Activated CD8-positive, alpha-beta T cell treated with anti-CD3 and anti-CD28 coated beads for 36 hours (primary cell): ENCODE measurements at regions not wholly inside any gene's neighbourhood (a gene's known extent, or its start where the extent isn't known, plus 50 kb on each side); places are given as distances from the start of the nearest gene placed in this dataset.

Experiments
- ATAC-seq: fragments of 200-7000 bp; cut with Tn5 transposase; one replicate; pipeline ENCODE4 v1.10.0; 2021; ENCODE audit warnings: mild to moderate bottlenecking, moderate library complexity
- CTCF ChIA-PET: fragments of 350-600 bp; sonication (Branson Sonifier 250); formaldehyde crosslinking; loops from one replicate; lab custom pipeline; 2021; ENCODE audit warnings: antibody characterized with exemption; lab: Charles Lee
- POLR2A ChIA-PET: fragments of 350-600 bp; sonication (Branson Sonifier 250); formaldehyde crosslinking; loops from one replicate; lab custom pipeline; 2021; ENCODE audit warnings: antibody characterized with exemption; lab: Charles Lee
- DNase-seq: peaks from one replicate; pipeline ENCODE4 v3.0.0-alpha.2; 2020
- H3K27ac Mint-ChIP-seq: one replicate; pipeline ENCODE4 v1.8.0; 2021; ENCODE audit warnings: mild to moderate bottlenecking, mixed read lengths
- H3K27me3 Mint-ChIP-seq: one replicate; pipeline ENCODE4 v1.8.0; 2021; ENCODE audit warnings: mixed read lengths
- H3K36me3 Mint-ChIP-seq: one replicate; pipeline ENCODE4 v1.8.0; 2021; ENCODE audit warnings: low read depth, mixed read lengths
- H3K4me1 Mint-ChIP-seq: one replicate; pipeline ENCODE4 v1.8.0; 2021; ENCODE audit warnings: low read depth, mixed read lengths
- H3K4me3 Mint-ChIP-seq: one replicate; pipeline ENCODE4 v1.8.0; 2021; ENCODE audit warnings: mild to moderate bottlenecking, moderate library complexity, mixed read lengths
- H3K9me3 Mint-ChIP-seq: one replicate; pipeline ENCODE4 v1.8.0; 2021; ENCODE audit warnings: mixed read lengths
- intact Hi-C: fragments of 100-400 bp; cut with micrococcal nuclease; formaldehyde crosslinking; loops from one replicate; pipeline ENCODE4 v1.10.0; 2022
- TF ChIP-seq, protein P1 (sequence below): fragments of 200-600 bp; IDR thresholded peaks from one replicate; pipeline ENCODE4 v1.8.0; 2022; ENCODE audit warnings: antibody characterized with exemption, mild to moderate bottlenecking

DNA sequence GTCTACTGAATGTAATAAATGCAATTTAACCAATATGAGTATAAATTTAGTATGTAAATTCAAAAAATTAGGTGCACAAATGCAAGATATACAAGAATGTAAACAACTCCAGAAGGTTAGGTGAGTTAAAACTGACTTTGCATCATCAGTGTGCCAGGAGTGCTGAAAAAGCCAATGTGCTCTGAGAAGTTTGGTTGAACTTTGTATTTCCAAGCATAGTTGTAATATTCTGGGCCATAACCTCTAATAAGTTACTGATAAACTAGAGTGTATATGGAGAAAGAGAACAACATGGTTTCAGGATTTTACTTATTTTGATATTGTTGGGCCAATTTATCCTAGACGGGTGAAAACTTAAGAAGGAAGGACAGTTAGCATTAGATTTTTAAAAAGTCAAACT is 876.9 kb upstream of the GHITM start:
- ATAC-seq, result no peak
- intact Hi-C loops, result no loop called here
- ChIA-PET POLR2A (no interaction called here), CTCF (no interaction called here)
- Mint-ChIP-seq H3K4me3 (no peak overlapping the region), H3K27me3 (no peaks in the 10 kb centered on the region), H3K27ac (no peak overlapping the region), H3K4me1 (no peaks in the 10 kb centered on the region), H3K9me3 (peaks cover 9% of the 10 kb centered on the region), H3K36me3 (no peaks in the 10 kb centered on the region)
- DNase-seq, result no peak
- TF ChIP-seq, protein P1, sequence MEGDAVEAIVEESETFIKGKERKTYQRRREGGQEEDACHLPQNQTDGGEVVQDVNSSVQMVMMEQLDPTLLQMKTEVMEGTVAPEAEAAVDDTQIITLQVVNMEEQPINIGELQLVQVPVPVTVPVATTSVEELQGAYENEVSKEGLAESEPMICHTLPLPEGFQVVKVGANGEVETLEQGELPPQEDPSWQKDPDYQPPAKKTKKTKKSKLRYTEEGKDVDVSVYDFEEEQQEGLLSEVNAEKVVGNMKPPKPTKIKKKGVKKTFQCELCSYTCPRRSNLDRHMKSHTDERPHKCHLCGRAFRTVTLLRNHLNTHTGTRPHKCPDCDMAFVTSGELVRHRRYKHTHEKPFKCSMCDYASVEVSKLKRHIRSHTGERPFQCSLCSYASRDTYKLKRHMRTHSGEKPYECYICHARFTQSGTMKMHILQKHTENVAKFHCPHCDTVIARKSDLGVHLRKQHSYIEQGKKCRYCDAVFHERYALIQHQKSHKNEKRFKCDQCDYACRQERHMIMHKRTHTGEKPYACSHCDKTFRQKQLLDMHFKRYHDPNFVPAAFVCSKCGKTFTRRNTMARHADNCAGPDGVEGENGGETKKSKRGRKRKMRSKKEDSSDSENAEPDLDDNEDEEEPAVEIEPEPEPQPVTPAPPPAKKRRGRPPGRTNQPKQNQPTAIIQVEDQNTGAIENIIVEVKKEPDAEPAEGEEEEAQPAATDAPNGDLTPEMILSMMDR, result no peak

DNA sequence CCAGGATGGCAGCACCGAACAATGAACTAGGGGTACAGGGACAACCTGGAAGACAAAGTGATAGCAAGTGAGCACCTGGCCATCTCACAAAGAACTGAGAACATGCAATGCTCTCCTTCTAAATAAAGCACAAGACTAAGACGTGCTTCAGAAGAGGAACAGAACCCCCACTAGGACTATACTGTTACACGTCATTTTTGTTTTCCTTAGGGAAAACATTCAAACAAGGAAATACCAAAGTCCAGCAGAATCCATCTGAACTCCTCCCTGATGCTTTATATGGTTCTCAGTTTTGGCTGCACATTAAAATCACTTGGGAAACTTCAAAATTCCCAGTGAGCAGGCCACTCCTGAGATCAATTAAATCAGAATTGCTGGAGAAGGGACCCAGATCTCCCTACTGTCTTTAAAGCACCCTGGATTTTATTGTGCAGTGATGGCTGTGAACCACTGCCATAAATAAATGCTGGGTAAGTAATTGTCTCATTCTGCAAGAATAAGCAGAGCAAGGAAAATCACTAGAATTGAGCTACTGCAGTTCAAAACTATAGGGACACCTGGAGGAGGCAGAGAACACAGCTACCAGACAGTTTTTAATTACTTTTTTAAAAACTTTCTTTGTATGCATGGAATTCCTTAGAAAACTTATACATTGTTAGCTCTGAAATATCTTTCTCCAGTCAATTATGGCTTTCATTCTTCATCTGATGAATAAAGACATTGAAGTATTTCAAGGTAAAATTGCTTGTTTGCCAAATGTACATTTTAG is 866.5 kb upstream of the GHITM start:
- no peaks in the 10 kb centered on the region for H3K36me3 Mint-ChIP-seq
- ChIA-PET POLR2A (no interaction called here), CTCF (no interaction called here)
- DNase-seq (no peak), ATAC-seq (no peak)
- H3K4me3 Mint-ChIP-seq, result no peak overlapping the region
- intact Hi-C loops, result no loop called here
- no peak overlapping the region for H3K27ac Mint-ChIP-seq
- TF ChIP-seq, protein P1, result no peak
- H3K9me3 Mint-ChIP-seq, result no peaks in the 10 kb centered on the region
- H3K27me3 Mint-ChIP-seq, result no peaks in the 10 kb centered on the region
- no peaks in the 10 kb centered on the region for H3K4me1 Mint-ChIP-seq

DNA sequence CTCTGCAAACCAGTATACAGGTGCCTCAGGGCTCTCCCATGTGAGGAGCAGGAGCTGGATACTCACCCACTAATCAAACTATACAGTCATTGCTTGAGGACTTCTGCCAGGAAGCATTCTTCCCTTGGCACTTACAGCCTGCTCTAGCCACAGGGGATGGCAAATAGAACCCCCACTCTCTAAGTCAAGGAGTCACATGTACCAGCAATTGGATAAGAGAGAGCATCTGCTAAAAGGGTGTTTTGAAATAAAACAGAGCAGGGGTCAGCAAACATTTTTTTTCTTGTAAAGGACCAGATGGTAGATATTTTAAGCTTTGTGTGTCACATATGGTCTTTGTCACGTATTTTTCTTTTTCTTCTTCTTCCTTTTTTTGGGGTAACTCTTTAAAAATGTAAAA is 865.2 kb upstream of the GHITM start:
- POLR2A ChIA-PET, result no interaction called here
- no peaks in the 10 kb centered on the region for H3K27me3 Mint-ChIP-seq
- CTCF ChIA-PET, result no interaction called here

DNA sequence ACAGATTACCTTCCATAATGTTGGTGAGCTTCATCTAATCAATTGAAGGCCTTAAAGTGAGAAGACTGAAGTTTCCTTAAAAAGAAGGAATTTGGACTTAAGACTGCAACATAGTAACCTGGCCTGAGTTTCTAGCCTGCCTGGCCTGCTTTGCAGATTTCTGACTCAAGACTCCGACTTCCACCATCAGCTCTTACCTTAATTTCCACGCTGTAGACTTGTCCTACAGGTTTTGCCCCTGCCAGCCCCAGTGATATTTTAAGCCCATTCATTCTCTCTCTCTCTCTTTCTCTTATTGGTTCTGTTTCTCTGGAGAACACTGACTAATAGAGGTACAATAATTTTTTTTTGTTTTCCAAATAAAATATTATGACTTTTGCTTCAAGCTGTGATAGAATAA is 862.3 kb upstream of the GHITM start:
- H3K9me3 Mint-ChIP-seq, result no peaks in the 10 kb centered on the region
- H3K4me3 Mint-ChIP-seq, result no peak overlapping the region
- H3K4me1 Mint-ChIP-seq, result no peaks in the 10 kb centered on the region
- DNase-seq (no peak), ATAC-seq (no peak)
- intact Hi-C loops, result no loop called here
- TF ChIP-seq, protein P1, result no peak
- ChIA-PET POLR2A (no interaction called here), CTCF (no interaction called here)
- H3K36me3 Mint-ChIP-seq, result no peaks in the 10 kb centered on the region
- H3K27me3 Mint-ChIP-seq, result no peaks in the 10 kb centered on the region
- H3K27ac Mint-ChIP-seq, result no peak overlapping the region

More for the DNA sequence above, 865.2 kb upstream of the GHITM start:
- no peaks in the 10 kb centered on the region for H3K4me1 Mint-ChIP-seq
- TF ChIP-seq, protein P1, result no peak
- no peak overlapping the region for H3K27ac Mint-ChIP-seq
- intact Hi-C loops, result no loop called here
- H3K4me3 Mint-ChIP-seq, result no peak overlapping the region
- ATAC-seq, result no peak
- no peak for DNase-seq
- no peaks in the 10 kb centered on the region for H3K36me3 Mint-ChIP-seq
- H3K9me3 Mint-ChIP-seq, result no peaks in the 10 kb centered on the region

DNA sequence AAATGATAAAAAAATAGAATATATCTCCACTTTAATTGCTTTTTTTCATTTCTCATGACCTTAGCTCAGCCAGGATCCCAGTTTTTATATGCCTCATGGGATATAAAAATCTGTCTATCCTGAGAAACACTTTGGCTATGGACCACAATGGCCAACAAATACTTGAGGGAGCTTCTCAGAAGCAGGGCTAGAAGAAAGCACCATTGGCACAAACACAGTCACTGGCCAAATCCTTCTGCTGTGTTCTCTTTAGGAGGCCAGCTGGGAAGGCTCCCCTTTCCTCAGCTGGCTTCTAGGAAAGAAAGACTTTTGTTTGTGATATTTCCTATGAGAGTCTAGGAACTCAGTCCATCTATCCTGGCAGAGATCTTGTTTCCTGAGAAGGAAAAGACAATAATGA is 856.2 kb upstream of the GHITM start:
- CTCF ChIA-PET, result no interaction called here
- POLR2A ChIA-PET, result no interaction called here
- no peaks in the 10 kb centered on the region for H3K36me3 Mint-ChIP-seq
- H3K4me3 Mint-ChIP-seq, result no peak overlapping the region
- no peaks in the 10 kb centered on the region for H3K27me3 Mint-ChIP-seq
- ATAC-seq (no peak), DNase-seq (no peak)
- TF ChIP-seq, protein P1, result no peak
- H3K27ac Mint-ChIP-seq, result no peak overlapping the region
- intact Hi-C loops, result no loop called here
- no peaks in the 10 kb centered on the region for H3K4me1 Mint-ChIP-seq
- peaks cover 5% of the 10 kb centered on the region for H3K9me3 Mint-ChIP-seq
